Left ventricle myocardium superior (tissue), 1 donor: ENCODE measurements at regions not wholly inside any gene's neighbourhood (a gene's known extent, or its start where the extent isn't known, plus 50 kb on each side); places are given as distances from the start of the nearest gene placed in this dataset.

Experiments used
- ATAC-seq: fragments of 200-7000 bp; cut with Tn5 transposase; one replicate; pipeline ENCODE4 v1.9.1; 2020; ENCODE audit warnings: mild to moderate bottlenecking, moderate library complexity
- DNase-seq: peaks from one replicate; pipeline ENCODE4 v3.0.0-alpha.2; 2020
- intact Hi-C: fragments of 100-400 bp; cut with micrococcal nuclease; formaldehyde crosslinking; loops from one replicate; pipeline ENCODE4 v1.11.0; 2022
- donor health status: DM: no; HTN: yes; CAD: no; lungs with severe emphysema.

DNA sequence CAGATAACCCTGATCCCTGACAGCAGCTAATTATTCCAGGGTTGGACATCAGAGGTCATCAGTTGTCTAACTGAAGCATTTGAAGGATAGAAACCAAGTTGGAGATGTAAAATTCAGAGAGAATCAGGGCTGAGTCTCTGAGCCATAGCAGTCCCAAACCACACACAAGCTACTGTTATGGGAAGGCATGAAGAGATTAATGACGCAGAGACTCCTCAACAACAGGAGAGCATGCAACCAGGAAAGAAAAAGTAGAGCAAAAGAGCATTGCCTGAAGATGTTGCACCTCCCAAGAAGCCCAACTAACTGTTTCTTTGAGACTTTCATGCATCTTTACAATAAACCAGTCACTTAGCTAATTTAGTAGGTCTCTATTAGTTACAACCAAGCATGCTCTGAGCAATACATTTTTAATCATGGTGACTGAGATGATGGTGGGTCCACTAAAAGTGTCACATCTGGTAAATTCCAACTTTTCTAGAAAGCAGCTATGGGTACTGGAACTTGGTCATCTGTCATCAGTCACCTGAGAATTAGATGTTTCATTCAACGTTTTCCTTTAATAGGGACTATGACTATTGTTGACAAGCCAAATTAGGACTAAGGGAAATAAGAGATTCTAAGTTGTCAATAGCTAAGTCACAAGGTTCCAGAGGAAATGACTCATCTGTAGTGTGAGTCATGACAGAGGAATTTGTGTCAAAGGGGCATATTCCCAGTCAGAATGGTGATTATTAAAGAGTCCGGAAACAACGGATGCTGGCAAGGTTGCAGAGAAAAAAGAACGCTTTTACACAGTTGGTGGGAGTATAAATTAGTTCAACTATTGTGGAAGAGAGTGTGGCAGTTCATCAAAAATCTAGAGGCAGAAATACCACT, 239.8 kb downstream of the CHD9NB start:
- intact Hi-C loops: no loop called here
- no peak for ATAC-seq
- DNase-seq: no peak

DNA sequence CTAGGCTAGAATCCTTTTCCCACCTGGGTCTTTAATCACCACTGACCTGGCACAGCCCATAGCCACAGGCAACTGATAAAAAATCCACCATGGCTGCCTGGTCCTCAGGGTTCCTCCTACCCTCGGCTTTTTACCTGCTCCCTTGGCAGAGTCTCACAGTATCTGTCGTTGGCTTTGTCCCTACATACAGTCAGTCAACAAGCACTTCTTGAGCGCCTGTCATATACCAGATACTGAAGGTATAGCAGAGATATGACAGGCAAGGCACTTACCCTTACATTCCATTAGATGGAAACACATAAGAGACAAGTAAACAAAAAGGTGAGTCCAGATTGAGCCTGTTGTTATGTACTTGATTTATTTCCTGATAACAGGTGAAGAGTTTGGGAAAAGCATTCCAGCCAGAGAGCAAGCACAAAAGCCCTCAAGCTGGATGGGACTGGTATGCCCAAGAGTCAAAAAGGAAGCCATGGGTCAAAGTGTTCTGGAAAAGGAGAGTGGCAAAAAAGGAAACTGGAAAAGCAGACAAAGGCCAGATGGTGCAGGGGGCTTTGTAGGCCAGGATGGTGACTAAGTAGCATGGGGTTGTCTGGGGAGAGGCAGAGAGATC, 247.0 kb downstream of the CHD9NB start:
- ATAC-seq (no peak), DNase-seq (no peak)

DNA sequence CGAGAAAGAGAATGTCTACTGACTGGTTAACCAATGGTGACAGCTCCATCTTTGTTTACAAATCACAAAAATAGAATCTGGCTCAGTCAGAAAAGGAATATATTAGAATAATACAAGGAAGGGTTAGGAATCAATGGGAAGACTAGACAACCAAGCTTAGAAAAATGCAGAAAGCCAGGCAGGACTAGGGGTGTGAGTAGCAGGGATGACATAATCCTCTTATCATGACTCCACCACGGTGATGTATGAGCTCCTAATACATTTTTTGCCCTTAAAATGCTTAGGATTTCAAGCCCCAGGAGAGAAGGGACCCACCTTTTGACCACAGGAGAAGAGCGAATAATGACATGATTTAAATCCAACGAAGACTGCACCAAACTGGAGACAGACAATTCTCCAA, 252.3 kb downstream of the CHD9NB start:
- intact Hi-C loops: no loop called here
- DNase-seq: no peak
- ATAC-seq: no peak

More for the DNA sequence above, 247.0 kb downstream of the CHD9NB start:
- intact Hi-C loops: no loop called here

DNA sequence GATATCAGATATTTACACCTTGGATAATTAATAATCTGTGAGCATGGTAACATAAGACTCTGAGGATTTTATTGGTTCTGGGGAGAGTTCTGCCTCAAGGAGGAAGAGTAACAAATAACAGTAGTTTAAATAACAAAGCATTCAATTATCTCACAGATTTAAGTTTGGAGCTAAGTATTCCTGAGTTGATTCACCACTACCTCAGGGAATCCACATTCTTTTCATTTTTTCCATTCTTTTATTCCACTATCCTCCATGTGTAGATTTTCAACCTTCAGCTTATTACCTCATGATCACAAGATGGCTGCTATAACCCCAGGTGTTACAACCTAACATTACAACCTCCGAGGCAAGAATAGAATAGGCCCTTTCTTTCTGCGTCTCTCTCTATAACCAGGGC, 252.2 kb upstream of the TOX3 start:
- ATAC-seq (no peak), DNase-seq (no peak)
- intact Hi-C loops: no loop called here

DNA sequence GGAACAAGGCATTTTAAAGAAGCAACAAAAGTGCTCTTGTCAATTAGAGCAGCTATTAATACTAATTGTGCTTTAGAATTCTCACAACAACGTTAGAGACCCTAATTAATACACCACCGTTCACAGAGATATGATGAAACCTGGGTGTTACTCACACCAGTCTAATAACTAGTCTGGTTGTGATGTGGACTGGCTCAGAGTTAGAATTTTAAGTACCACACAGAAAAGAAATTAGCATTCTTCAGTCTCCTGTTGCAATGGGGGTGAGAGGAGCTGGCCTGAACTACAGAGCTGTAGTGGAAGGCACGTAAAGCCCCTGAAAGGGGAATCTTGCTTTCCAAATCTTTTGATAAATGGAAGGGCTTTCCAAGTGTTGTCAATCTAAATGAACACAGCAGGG, 240.8 kb upstream of the TOX3 start:
- intact Hi-C loops: no loop called here
- DNase-seq (no peak), ATAC-seq (no peak)

DNA sequence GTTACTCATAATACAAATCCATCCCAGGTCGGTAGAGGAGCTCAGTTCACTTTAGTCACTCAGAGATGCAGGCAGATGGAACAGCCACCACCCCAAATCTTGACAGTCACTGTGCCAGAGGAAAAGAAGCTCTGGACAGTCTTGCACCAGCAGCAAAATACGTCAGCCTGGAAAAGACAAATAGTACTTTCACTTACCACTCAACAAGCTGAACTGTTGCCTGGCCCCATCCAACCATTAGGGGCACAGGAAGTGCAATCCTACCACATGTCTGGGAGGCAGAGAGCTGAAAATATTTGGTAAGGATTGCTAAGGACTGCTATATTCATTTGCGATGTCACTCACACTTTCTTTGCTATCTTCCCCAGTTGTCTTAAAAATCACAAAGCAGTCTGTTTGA, 239.1 kb upstream of the TOX3 start:
- intact Hi-C loops: no loop called here
- DNase-seq: no peak
- ATAC-seq: no peak

DNA sequence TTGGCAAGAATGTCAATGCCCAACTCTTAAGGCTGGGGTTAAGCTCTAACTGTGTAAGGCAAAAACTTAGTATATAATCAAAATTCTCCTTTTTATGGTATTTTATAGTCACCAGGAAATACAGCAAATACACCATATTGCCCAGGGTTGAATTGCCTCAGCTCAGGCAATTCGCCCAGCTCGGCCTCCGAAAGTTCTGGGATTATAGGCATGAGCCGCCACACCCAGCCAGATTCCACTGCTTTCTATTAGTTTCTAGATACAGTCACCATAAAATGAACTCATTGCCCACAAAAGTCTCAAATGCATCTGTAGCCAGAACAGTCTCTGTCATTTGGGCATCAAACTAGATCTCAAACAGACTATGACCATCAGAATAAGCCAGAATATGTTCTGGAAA, 238.7 kb upstream of the TOX3 start:
- ATAC-seq (no peak), DNase-seq (no peak)
- intact Hi-C loops: no loop called here

DNA sequence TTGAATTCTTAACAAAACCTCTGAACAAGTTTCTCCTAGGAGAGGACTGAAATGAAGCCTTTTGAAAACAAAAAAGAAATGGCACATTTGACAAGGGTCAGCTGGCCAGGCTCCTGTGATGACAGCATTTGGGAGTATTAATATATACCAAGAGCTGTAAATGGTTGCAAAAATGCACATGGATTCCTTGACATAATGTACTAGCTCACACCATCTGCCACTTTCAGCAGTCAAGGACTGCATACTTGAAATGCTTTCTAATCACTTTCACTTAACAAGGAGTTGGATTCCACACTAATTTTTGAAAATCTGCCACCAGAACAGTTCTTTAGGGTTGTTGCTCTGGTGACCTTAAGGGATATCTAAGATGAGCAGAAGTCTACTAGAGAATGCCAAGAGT, 236.7 kb upstream of the TOX3 start:
- no peak for ATAC-seq
- DNase-seq: no peak
- intact Hi-C loops: no loop called here

DNA sequence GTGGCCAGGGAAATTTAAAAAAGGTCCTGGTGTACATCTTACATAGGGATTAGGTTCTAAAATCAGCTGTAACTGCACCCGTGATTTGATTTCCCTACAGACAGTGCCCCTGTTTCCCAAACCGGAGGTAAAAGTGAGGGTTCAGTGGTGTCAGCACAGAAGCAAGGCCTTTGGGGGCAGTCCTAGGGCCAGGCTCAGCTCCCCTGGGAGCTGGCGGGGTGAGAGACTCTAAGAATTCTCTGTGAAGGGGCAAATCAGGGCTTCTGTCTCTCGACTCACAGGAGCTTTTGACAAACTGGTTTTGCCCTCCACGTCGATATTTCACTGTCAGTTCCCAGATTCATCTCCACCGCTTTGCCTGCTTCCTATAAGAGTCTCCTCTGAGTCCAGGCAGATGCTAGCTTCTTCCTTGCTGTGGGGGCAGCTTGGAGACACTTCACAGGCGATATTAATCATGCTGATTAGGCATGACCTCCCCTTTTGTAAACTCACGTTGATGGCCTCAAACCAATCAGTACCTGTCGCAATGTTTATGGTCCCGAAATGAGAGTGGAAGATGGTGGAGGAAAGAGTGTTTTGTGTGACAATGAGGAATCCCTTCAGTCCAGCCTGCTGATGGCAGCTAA, 234.2 kb upstream of the TOX3 start:
- ATAC-seq: no peak
- intact Hi-C loops: no loop called here
- no peak for DNase-seq

DNA sequence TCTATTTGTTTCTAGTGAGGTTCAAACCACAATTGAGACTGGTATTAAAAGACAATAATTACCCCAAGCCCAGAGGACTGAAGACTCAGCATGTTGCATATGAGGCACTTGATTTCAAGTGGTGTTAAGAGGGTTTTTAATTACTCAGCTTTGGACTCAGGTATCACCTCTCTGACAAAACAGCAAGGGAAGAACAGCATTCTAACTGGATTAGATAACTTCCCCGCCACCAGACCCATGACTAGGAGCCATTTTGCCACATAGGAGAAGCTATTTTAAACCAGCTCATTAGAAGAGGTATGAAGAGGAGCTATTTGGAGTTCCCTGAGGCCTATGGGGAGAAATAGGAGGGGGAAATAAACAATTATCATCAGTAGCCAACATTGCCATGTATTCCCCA, 226.1 kb upstream of the TOX3 start:
- DNase-seq (no peak), ATAC-seq (no peak)
- intact Hi-C loops: no loop called here

DNA sequence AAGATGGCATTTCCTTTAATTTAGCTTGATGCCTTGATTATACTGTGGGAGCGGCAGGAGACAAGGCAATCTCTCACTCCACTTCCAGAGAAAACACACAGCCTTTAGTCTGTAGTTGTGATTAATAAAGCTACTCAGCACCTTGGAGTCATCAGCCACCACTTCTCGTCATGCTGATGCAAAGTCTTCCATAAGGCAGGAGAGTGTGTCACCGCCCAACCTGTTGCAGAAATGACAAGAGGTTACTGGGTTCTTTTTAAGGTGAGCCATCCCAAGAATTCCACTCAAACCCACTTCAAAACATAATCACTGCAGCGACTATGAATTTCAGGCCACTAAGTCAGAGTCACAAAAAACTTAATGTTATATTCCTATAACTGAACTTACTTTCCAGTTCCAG, 223.9 kb upstream of the TOX3 start:
- ATAC-seq (no peak), DNase-seq (no peak)

DNA sequence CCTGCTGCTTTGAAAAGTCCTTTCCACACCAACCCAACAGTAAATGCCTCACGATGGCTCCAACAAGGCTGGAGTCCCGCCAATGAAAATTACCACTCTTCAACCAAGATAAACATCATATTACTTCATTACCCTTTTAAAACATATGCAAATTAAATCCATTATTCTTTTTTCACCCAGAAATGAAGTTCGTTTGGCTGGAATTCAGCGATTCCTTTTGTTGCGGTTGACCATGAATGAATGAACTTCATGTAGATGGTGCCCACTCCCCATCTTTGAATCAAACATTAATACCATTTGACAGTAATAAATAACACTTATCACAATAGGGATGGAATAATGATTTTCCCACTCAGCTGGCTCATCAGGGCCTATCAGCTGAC, 211.5 kb upstream of the TOX3 start:
- intact Hi-C loops: no loop called here
- no peak for DNase-seq
- no peak for ATAC-seq

More for the DNA sequence above, 223.9 kb upstream of the TOX3 start:
- intact Hi-C loops: no loop called here

DNA sequence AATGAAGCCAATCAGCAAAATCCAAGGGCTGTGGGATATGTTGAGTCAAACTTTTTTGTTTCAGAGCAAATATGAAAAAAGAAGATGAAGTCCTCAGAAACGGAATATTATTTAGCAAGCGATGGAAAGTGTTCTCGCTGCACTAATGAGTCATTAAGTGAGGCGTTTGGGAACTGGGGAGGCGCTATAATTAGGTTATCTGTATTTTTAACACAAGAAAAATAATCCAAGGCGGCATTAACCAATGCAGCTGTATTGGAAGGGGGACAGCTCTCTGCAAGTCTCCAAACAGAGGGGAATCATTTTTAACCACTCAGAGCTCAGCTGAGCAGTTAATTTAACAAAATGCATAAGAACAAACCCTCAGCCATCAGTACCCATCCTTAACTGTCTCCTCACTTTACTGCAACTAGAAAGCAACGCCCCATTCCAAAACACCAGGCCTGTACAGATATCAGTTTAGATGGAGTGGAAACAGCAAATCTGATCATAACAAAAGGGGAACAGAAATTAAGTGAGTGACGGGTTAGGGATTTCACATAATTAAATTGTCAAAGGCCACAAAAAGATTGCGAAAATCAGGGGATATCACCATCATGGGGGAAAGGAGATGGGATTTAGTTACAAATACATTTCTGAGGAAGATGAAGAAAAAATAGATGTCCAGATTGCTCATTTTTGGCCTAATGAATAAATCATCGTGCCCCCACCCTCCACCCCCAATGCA, 211.0 kb upstream of the TOX3 start:
- ATAC-seq (no peak), DNase-seq (no peak)
- intact Hi-C loops: no loop called here

DNA sequence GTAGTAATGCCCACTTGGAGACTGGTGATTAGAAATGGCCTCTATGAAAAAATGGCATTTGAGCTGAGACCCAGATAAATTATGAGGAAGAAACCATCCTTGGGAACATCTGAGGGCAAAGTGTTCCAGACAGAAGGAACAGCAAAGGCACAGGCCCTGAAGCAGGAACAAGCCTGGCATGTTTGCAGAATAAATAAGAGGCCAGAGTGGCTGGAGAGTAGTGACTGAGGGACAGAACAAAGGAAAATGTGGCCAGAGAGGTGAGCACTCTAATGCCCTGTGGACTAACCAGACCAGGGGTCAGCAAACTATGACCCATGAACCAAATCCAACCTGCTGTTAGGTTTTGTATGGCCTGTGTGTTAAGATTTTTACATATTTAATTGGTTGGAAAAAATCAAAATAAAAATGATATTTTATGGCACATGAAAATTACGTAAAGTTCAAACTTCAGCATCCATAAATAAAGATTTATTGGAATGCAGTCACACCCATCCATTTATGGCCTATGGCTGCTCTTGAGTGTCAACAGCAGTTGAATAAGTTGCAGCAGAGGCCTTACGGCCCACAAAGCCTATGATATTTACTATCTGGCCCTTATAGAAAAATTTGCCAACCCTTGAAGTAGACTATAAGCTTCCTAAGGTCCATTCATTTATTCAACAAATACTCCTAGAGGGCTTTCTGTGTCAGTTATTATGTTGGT, 210.0 kb upstream of the TOX3 start:
- ATAC-seq (no peak), DNase-seq (no peak)
- intact Hi-C loops: no loop called here

DNA sequence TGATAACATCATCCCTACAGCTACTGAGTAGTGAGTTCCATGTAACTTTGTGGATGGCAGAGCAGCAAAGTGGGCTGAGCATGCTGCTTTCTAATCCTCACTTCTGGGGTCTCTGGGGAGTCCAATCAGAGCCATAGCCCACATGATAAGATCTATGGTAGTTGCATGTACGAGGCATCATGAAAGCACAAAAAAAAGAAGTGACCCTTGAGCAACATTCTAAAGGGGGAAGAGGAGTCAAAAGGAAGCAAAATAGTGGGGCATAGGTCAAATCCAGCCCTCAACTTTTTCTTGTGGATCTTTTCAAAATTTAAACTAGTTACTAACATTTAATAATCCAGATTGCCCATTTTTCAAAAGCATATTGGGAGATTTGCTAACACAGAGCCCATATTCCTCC, 208.5 kb upstream of the TOX3 start:
- intact Hi-C loops: no loop called here
- DNase-seq: no peak

DNA sequence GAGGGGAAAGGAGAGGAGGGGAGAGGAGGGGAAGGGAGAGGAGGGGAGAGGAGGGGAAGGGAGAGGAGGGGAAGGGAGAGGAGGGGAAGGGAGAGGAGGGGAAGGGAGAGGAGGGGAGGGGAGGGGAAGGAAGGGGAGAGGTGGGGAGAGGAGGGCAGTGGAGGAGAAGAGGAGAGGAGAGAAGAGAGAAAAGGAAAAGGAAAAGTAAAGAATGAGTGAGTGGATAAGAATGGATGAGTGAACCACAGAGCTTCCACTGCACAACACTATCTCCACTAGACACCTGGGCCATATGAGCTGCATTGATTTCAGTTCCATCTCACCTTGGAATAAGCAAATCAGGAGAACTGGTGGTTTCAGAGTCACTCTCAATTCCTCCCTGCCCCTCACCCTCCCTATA, 204.1 kb upstream of the TOX3 start:
- ATAC-seq (no peak), DNase-seq (no peak)
- intact Hi-C loops: no loop called here

More for the DNA sequence above, 208.5 kb upstream of the TOX3 start:
- ATAC-seq: no peak

DNA sequence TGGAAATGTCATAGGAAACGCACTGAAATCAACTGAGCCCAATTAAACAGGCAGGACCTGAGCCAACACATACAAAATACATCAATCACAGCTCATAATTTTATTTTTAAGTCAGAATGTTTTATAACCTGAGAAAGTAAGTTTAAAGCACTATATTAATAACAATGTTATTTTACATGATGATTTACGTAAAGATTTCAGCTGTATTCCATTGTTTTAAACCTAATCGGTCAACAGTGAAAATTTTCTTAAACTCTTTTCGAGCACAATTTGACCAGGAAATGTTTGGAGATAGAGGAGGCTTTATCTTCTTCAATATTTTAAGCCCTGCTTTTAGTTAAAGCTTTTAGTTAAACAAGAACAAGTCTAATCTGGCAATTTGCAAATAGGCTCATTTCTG, 201.8 kb upstream of the TOX3 start:
- no peak for ATAC-seq
- intact Hi-C loops: no loop called here
- no peak for DNase-seq

DNA sequence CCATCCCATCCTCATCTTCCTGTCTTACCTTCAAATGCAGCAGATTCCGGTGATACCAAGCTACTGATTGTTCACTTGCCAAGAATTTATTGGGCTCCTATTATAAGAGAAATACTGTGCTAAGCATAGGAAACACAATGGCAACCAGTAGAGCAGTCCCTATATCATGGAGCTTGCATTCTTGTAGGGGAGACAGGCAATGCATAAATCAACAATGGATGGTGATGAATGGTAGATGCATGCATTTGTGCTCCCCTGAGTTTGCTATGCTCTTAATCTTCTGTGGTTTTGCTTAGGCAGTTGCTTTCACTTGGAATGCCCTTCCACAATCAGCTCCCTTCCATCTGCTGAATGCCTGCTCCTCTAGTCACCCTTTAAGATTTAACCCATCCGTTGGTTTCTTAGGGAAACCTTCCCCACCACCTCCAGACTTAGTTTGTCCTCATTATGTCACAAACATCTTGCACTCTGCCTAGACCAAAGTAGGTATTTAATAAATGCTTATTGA, 200.2 kb upstream of the TOX3 start:
- ATAC-seq (no peak), DNase-seq (no peak)
- intact Hi-C loops: no loop called here

DNA sequence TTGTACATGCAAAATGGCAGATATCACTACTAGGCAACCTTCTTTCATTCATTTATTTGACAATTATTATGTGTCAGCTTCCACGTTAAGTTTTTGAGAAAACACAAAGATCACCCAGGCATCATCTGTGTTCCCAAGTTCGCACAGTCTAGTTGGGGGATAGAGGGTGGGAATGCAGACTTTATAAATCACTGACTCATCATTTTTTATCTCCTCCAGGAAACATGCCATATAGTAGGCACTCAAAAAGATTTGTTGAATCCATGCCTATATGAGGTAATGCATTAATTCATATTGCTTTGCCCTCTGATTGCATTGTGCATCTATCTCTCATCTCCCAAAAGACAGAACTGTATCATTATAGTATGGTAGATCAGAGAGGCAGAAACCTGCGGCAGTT, 196.8 kb upstream of the TOX3 start:
- ATAC-seq: no peak
- intact Hi-C loops: no loop called here
- no peak for DNase-seq
